ENCODE measurements at regions not wholly inside any gene's neighbourhood (a gene's known extent, or its start where the extent isn't known, plus 50 kb on each side); places are given as distances from the start of the nearest gene placed in this dataset.
"Not testable (repeated sequence)": the region's sequence is repeated elsewhere in the genome, so short reads cannot be mapped to it uniquely, and the experiment has no call there.

GRCh38 chr7:39786440-39786839, 163.1 kb downstream of the RALA start:
- TF ChIP-seq POLR2A, CTCF (IDR thresholded peaks at IDR 0.05): not testable (repeated sequence)

All from ovary (tissue), 3 donors.